Heart left ventricle (tissue), 13 donors: ENCODE measurements at regions not wholly inside any gene's neighbourhood (a gene's known extent, or its start where the extent isn't known, plus 50 kb on each side); places are given as distances from the start of the nearest gene placed in this dataset.

Source experiments
- CTCF ChIP-seq, 12 donors: fragments of 200-600 bp; sonication (generic) in 4 of 12; IDR thresholded peaks; one replicate each; pipeline versions ENCODE4 v1.5.0 to v1.8.0; 2018 to 2022; ENCODE audit warnings: antibody characterized with exemption in 12 of 12, mild to moderate bottlenecking in 5 of 12
- POLR2A ChIP-seq, 2 donors: fragments of 450-650 bp; IDR thresholded peaks; one replicate each; pipeline ENCODE4 v1.6.1; 2017; ENCODE audit warnings: antibody characterized with exemption in 2 of 2, mild to moderate bottlenecking in 2 of 2, moderate library complexity in 2 of 2
- donor health status: ischemic (EF 13 %, LVEDD 7.1; RV severe dilation, severe dysfunction).
- donor health status: DM: no; HTN: yes; CAD: no.
- donor health status: DM: no; HTN: no; CAD: no.
- donor health status: ischemic (EF 25% LVEDD 6.9; RV normal size, moderate dysfunction).
- donor health status: ischemic (EF 25% LVEDD 5.7; RV mildly dilated, moderate dysfunction).
- donor health status: ischemic (EF 35%, LVEDD 5.7; RV mildly dilated, moderate dysfunction).
- donor health status: nonischemic (EF 11% LVEDD 7.7; RV severe dilation, severe dysfunction).
- donor health status: DM: yes; HTN: yes; CAD: no.
- donor health status: PGD.
- donor health status: ischemic (EF 29% LVEDD 5.4; RV normal size, mild dysfunction).
- donor health status: nonischemic (EF 23%, LVEDD 6.1; RV moderate dilation, normal function).

- TF ChIP-seq CTCF (IDR thresholded peaks at IDR 0.05): no peak
- TF ChIP-seq POLR2A (IDR thresholded peaks at IDR 0.05): no peak
These were observed 91.1 kb upstream of the EPCAM start for GRCh38 chr2:47277987-47278386.
